Right lobe of liver (tissue), 6 donors: ENCODE measurements at regions not wholly inside any gene's neighbourhood (a gene's known extent, or its start where the extent isn't known, plus 50 kb on each side); places are given as distances from the start of the nearest gene placed in this dataset.

Experiments used
- ATAC-seq, 4 donors: fragments of 200-7000 bp; cut with Tn5 transposase; one replicate each; pipeline ENCODE4 v1.9.1; 2020; ENCODE audit warnings: mild to moderate bottlenecking in 4 of 4, moderate library complexity in 4 of 4
- DNase-seq, 3 donors: peaks; one replicate each; pipeline ENCODE4 v3.0.0-alpha.2; 2020
- H3K27ac ChIP-seq, 3 donors: fragments of 200-600 bp; one replicate each; pipeline ENCODE4 v1.8.0; 2022
- H3K27me3 ChIP-seq, 2 donors: fragments of 200-600 bp; one replicate each; pipeline ENCODE4 v1.8.0; 2022
- H3K36me3 ChIP-seq, 4 donors: fragments of 200-600 bp; sonication (generic) in 1 of 4; one replicate each; pipeline versions ENCODE4 v1.5.1 to v1.8.0; 2017 to 2022; ENCODE audit warnings: control low read depth in 1 of 4
- H3K4me1 ChIP-seq, 4 donors: fragments of 200-600 bp; sonication (generic) in 1 of 4; one replicate each; pipeline versions ENCODE4 v1.5.1 to v1.8.0; 2017 to 2022; ENCODE audit warnings: control low read depth in 1 of 4
- H3K4me3 ChIP-seq, 3 donors: fragments of 200-600 bp; one replicate each; pipeline ENCODE4 v1.8.0; 2022
- H3K9me3 ChIP-seq, 4 donors: fragments of 200-600 bp; sonication (generic) in 1 of 4; one replicate each; pipeline versions ENCODE4 v1.5.1 to v1.8.0; 2017 to 2022; ENCODE audit warnings: control low read depth in 1 of 4
- POLR2A ChIP-seq: fragments of 450-650 bp; IDR thresholded peaks from one replicate; pipeline ENCODE4 v1.6.1; 2017; ENCODE audit warnings: antibody characterized with exemption, mild to moderate bottlenecking
- WGBS: methylation state at CpG from one replicate; pipeline ENCODE4 v1.1.6; 2018; ENCODE audit warnings: low coverage, low lambda C conversion rate; ENCODE audit not compliant: insufficient coverage; ENCODE audit errors: missing lambda C conversion rate; 5-methylcytosine and 5-hydroxymethylcytosine counted together
- intact Hi-C, 2 donors: fragments of 100-400 bp; cut with DNase I; formaldehyde crosslinking; loops; one replicate each; pipeline versions ENCODE4 v1.11.2 to v1.14.1; 2022
- TF ChIP-seq, protein P1 (sequence below), 4 donors: fragments of 200-600 bp in 3 of 4; fragments of 450-650 bp in 1 of 4; IDR thresholded peaks; one replicate each; pipeline versions ENCODE4 v1.5.1 to v1.8.0; 2016 to 2022; ENCODE audit warnings: antibody characterized with exemption in 4 of 4, mild to moderate bottlenecking in 2 of 4
- donor health status: DM: no; HTN: yes; CAD: no.
- donor health status: DM: no; HTN: no; CAD: no.
- donor health status: DM: no; HTN: no; CAD: no.
- donor health status: DM: no; HTN: yes; CAD: no.
- donor health status: DM: no; HTN: yes; CAD: no.

- H3K4me3 ChIP-seq: no peak overlapping the region
- H3K27me3 ChIP-seq: no peaks in the 10 kb centered on the region
- H3K27ac ChIP-seq: no peak overlapping the region
- H3K9me3 ChIP-seq: no peaks in the 10 kb centered on the region
- DNase-seq (no peak), ATAC-seq (no peak)
- H3K4me1 ChIP-seq: no peaks in the 10 kb centered on the region
- intact Hi-C loops: no loop called here
- H3K36me3 ChIP-seq: no peaks in the 10 kb centered on the region
- WGBS: 46% methylated on average over 5 of the region's 7 CpGs
- TF ChIP-seq POLR2A: no peak
- TF ChIP-seq, protein P1, sequence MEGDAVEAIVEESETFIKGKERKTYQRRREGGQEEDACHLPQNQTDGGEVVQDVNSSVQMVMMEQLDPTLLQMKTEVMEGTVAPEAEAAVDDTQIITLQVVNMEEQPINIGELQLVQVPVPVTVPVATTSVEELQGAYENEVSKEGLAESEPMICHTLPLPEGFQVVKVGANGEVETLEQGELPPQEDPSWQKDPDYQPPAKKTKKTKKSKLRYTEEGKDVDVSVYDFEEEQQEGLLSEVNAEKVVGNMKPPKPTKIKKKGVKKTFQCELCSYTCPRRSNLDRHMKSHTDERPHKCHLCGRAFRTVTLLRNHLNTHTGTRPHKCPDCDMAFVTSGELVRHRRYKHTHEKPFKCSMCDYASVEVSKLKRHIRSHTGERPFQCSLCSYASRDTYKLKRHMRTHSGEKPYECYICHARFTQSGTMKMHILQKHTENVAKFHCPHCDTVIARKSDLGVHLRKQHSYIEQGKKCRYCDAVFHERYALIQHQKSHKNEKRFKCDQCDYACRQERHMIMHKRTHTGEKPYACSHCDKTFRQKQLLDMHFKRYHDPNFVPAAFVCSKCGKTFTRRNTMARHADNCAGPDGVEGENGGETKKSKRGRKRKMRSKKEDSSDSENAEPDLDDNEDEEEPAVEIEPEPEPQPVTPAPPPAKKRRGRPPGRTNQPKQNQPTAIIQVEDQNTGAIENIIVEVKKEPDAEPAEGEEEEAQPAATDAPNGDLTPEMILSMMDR (IDR thresholded peaks at IDR 0.05): no peak
Observed at GRCh38 chr9:36457836-36458429, 57.9 kb upstream of the RNF38 start.

- DNase-seq: no peak
- intact Hi-C loops: no loop called here
- Histone ChIP-seq H3K36me3 (no peaks in the 10 kb centered on the region), H3K27ac (no peak overlapping the region), H3K4me3 (no peak overlapping the region), H3K9me3 (no peaks in the 10 kb centered on the region), H3K4me1 (no peaks in the 10 kb centered on the region), H3K27me3 (no peaks in the 10 kb centered on the region)
- 92% methylated on average over 1 of the region's 1 CpG for WGBS
- no peak for TF ChIP-seq POLR2A
- TF ChIP-seq, protein P1 (IDR thresholded peaks at IDR 0.05): no peak
- ATAC-seq: no peak
Observed at GRCh38 chr9:36456480-36457065, 56.5 kb upstream of the RNF38 start.

- Histone ChIP-seq H3K36me3 (no peaks in the 10 kb centered on the region), H3K9me3 (no peaks in the 10 kb centered on the region), H3K4me1 (peaks cover 0 to 9% (median 0%) of the 10 kb centered on the region in 4 donors), H3K4me3 (no peak overlapping the region), H3K27ac (no peak overlapping the region), H3K27me3 (no peaks in the 10 kb centered on the region)
- no peak for ATAC-seq
- intact Hi-C loops: loop anchor here (5.0 kb wide), 2 partner anchors 45 to 50 kb away; partner anchors contain the start of gene RNF38 (in 1 of the 2)
- DNase-seq: no peak
- 93% methylated on average over 3 of the region's 3 CpGs for WGBS
- TF ChIP-seq, protein P1 (IDR thresholded peaks at IDR 0.05): no peak
- no peak for TF ChIP-seq POLR2A
Observed at GRCh38 chr9:36451949-36452348, 51.9 kb upstream of the RNF38 start.

DNA sequence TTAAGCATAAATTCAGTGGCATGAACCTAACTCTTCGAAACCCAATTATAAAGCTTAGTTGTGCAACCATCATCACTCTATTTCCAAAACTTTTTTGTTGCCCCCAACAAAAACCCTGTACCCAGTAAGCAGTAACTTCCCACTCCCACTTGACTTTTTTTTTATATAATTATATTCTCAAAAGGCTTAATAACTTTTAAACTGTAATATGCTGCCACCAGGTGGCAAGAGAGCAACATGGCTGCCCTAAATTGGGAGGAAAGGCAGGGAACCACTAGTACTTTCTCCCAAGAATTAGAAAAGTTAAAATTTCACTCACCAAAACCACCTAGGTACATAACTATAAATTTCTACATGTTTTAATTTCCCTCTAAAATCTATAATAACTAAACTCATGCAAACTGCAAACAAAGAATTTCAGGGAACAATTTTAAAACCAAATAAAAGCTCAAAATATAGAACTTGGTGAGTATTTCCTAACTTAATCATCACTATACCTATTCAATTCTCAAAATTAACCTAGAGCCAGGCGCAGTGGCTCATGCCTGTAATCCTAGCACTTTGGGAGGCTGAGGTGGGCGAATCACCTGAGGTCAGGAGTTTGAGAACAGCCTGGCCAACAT, 50.2 kb upstream of the RNF38 start:
- Histone ChIP-seq H3K4me1 (peaks cover 0 to 9% (median 0%) of the 10 kb centered on the region in 4 donors), H3K27ac (no peak overlapping the region), H3K9me3 (no peaks in the 10 kb centered on the region), H3K27me3 (no peaks in the 10 kb centered on the region), H3K4me3 (no peak overlapping the region), H3K36me3 (no peaks in the 10 kb centered on the region)
- ATAC-seq (peak; percentile 66 to 74 (median 72)), DNase-seq (no peak)
- intact Hi-C loops: loop anchor here (5.0 kb wide), 2 partner anchors 43 to 48 kb away; partner anchors contain the start of gene RNF38 (in 1 of the 2)
- WGBS: 57% methylated on average over 3 of the region's 3 CpGs
- TF ChIP-seq, protein P1 (IDR thresholded peaks at IDR 0.05): peak; percentile 71 to 79 (median 74)
- TF ChIP-seq POLR2A: no peak
